ENCODE measurements at regions not wholly inside any gene's neighbourhood (a gene's known extent, or its start where the extent isn't known, plus 50 kb on each side); places are given as distances from the start of the nearest gene placed in this dataset.

DNA sequence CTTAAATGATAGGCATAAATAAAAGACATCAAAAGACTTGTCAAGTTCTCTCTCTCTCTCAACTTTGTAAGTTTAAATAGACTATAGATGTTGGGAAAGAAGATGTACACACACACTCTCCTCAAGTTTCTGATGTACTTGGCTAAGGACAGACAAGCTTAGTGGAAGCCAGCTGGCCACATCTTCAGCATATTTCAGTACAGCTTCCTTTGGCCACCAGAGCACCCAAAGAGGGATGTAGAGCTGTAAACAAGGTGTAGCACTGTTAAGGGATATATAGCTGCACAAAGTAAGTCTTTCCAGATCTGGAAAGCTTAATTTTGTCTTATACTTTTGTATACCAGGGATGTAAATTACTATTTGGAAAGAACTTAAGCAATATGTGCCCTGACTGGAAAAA, 64.3 kb upstream of the MSTN start:
- TF ChIP-seq, protein P1, sequence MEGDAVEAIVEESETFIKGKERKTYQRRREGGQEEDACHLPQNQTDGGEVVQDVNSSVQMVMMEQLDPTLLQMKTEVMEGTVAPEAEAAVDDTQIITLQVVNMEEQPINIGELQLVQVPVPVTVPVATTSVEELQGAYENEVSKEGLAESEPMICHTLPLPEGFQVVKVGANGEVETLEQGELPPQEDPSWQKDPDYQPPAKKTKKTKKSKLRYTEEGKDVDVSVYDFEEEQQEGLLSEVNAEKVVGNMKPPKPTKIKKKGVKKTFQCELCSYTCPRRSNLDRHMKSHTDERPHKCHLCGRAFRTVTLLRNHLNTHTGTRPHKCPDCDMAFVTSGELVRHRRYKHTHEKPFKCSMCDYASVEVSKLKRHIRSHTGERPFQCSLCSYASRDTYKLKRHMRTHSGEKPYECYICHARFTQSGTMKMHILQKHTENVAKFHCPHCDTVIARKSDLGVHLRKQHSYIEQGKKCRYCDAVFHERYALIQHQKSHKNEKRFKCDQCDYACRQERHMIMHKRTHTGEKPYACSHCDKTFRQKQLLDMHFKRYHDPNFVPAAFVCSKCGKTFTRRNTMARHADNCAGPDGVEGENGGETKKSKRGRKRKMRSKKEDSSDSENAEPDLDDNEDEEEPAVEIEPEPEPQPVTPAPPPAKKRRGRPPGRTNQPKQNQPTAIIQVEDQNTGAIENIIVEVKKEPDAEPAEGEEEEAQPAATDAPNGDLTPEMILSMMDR (conservative IDR thresholded peaks at IDR 0.05) = no peak
- TF ChIP-seq ZFX (IDR thresholded peaks at IDR 0.05) = no peak
